Liver (tissue), 8 donors: ENCODE measurements at regions not wholly inside any gene's neighbourhood (a gene's known extent, or its start where the extent isn't known, plus 50 kb on each side); places are given as distances from the start of the nearest gene placed in this dataset.
A peak's percentile ranks its signal among the peaks of the same experiment; 100 is the strongest.

Experiments
- DNase-seq: peaks from one replicate; pipeline ENCODE4 v3.0.0-alpha.2; 2017; ENCODE audit warnings: low spot score
- H3K27ac ChIP-seq, 2 donors: one replicate each; pipeline ENCODE4 v1.7.0; 2013; ENCODE audit warnings: inconsistent platforms in 2 of 2, low read length in 2 of 2, control low read depth in 1 of 2, low read depth in 1 of 2, mild to moderate bottlenecking in 1 of 2
- H3K27me3 ChIP-seq, 4 donors: one replicate each; pipeline versions ENCODE4 v1.6.1 to v1.7.0; 2013; ENCODE audit warnings: low read length in 3 of 4, inconsistent platforms in 1 of 4, mild to moderate bottlenecking in 1 of 4, moderate library complexity in 1 of 4; ENCODE audit not compliant: control insufficient read depth in 4 of 4, insufficient read depth in 4 of 4
- H3K36me3 ChIP-seq, 4 donors: one replicate each; pipeline versions ENCODE4 v1.6.1 to v1.7.0; 2013; ENCODE audit warnings: low read length in 3 of 4, mild to moderate bottlenecking in 3 of 4, low read depth in 1 of 4, moderate library complexity in 1 of 4; ENCODE audit not compliant: control insufficient read depth in 4 of 4, insufficient read depth in 3 of 4
- H3K4me1 ChIP-seq, 4 donors: one replicate each; pipeline versions ENCODE4 v1.6.1 to v1.7.0; 2013; ENCODE audit warnings: low read length in 3 of 4, mild to moderate bottlenecking in 3 of 4, moderate library complexity in 1 of 4; ENCODE audit not compliant: control insufficient read depth in 4 of 4, insufficient read depth in 4 of 4
- H3K4me3 ChIP-seq, 3 donors: one replicate each; pipeline versions ENCODE4 v1.6.1 to v1.7.0; 2013; ENCODE audit warnings: low read length in 3 of 3, control low read depth in 1 of 3, low read depth in 1 of 3, mild to moderate bottlenecking in 1 of 3
- H3K9ac ChIP-seq, 2 donors: one replicate each; pipeline ENCODE4 v1.7.0; 2013; ENCODE audit warnings: low read length in 2 of 2, mild to moderate bottlenecking in 2 of 2, moderate library complexity in 2 of 2, control low read depth in 1 of 2, low read depth in 1 of 2
- H3K9me3 ChIP-seq, 4 donors: one replicate each; pipeline versions ENCODE4 v1.6.1 to v1.7.0; 2013; ENCODE audit warnings: low read length in 3 of 4; ENCODE audit not compliant: control insufficient read depth in 4 of 4
- FOXA1 ChIP-seq: IDR thresholded peaks from 2 replicates; pipeline ENCODE4 v1.6.1; 2016; ENCODE audit warnings: antibody characterized with exemption
- FOXA2 ChIP-seq: IDR thresholded peaks from 2 replicates; pipeline ENCODE4 v1.6.1; 2016; ENCODE audit warnings: antibody characterized with exemption
- GABPA ChIP-seq, 2 donors: IDR thresholded peaks in 1 of 2; conservative IDR thresholded peaks in 1 of 2; 2 replicates each; pipeline ENCODE4 v1.6.1; 2016; ENCODE audit warnings: antibody characterized with exemption in 2 of 2, mild to moderate bottlenecking in 1 of 2, moderate library complexity in 1 of 2
- HNF4A ChIP-seq, 2 donors: conservative IDR thresholded peaks; 2 replicates each; pipeline ENCODE4 v1.6.1; 2016; ENCODE audit warnings: antibody characterized with exemption in 2 of 2, mild to moderate bottlenecking in 2 of 2
- JUND ChIP-seq, 2 donors: IDR thresholded peaks; 2 replicates each; pipeline ENCODE4 v1.6.1; 2016; ENCODE audit warnings: antibody characterized with exemption in 2 of 2
- NR2F2 ChIP-seq: IDR thresholded peaks from 2 replicates; pipeline ENCODE4 v1.6.1; 2016; ENCODE audit warnings: antibody characterized with exemption
- RAD21 ChIP-seq, 2 donors: IDR thresholded peaks; 2 replicates each; pipeline ENCODE4 v1.6.1; 2016; ENCODE audit warnings: antibody characterized with exemption in 2 of 2, mild to moderate bottlenecking in 2 of 2
- REST ChIP-seq: IDR thresholded peaks from 2 replicates; pipeline ENCODE4 v1.6.1; 2016; ENCODE audit warnings: antibody characterized with exemption, mild to moderate bottlenecking
- RXRA ChIP-seq, 2 donors: IDR thresholded peaks; 2 replicates each; pipeline ENCODE4 v1.6.1; 2017 to 2018; ENCODE audit warnings: antibody characterized with exemption in 2 of 2, mild to moderate bottlenecking in 1 of 2
- SP1 ChIP-seq: IDR thresholded peaks from 2 replicates; pipeline ENCODE4 v1.6.1; 2018; ENCODE audit warnings: antibody characterized with exemption, mild to moderate bottlenecking
- TAF1 ChIP-seq: conservative IDR thresholded peaks from 2 replicates; pipeline ENCODE4 v1.6.1; 2016; ENCODE audit warnings: antibody characterized with exemption, mild to moderate bottlenecking
- YY1 ChIP-seq: IDR thresholded peaks from 2 replicates; pipeline ENCODE4 v1.6.1; 2016; ENCODE audit warnings: antibody characterized with exemption, mild to moderate bottlenecking
- WGBS: extraction: QIAGEN DNeasy Blood & Tissue Kit; methylation state at CpG from one replicate; pipeline ENCODE4 v1.1.7; 2013; 5-methylcytosine and 5-hydroxymethylcytosine counted together
- TF ChIP-seq, protein P1 (sequence below): fragments of 150-350 bp; IDR thresholded peaks from 2 replicates; pipeline ENCODE4 v1.5.1; 2017; ENCODE audit warnings: improper control_type of control experiment, low read depth, low read length; ENCODE audit not compliant: missing input control
- TF ChIP-seq, protein P2 (sequence below): IDR thresholded peaks from 2 replicates; pipeline ENCODE4 v1.6.1; 2016; ENCODE audit warnings: antibody characterized with exemption
- donor health status: healthy.
- donor health status: healthy.
- donor health status: healthy.
- donor health status: healthy.
- donor health status: healthy.

DNA sequence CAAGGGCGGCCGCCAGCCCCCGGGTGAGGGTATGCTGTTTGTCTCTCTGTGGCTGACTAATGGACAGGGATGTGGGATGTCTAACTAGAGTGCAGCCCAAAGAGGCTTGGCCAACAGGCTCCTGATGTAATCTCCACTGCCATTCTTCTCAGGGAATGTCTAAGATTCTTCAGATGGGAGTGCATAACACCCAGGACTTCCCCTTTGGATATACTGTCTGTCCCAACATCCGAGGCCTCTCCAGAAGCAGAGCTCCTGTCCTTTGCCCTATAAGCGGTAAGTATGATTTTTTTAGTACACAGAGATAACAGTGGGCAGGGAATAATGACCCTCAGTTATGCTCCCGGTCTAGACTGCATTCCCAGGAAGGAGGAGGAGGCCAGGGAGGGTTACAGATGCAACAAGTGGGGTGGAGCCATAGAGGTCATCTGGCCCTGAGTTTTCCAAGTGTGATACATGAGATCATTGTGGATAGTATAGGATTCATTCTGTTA is 62.5 kb upstream of the SLCO2A1 start:
- no peak for DNase-seq
- Histone ChIP-seq H3K36me3 (no peaks in the 10 kb centered on the region), H3K27ac (no peak overlapping the region), H3K27me3 (no peaks in the 10 kb centered on the region), H3K4me3 (no peak overlapping the region), H3K4me1 (no peaks in the 10 kb centered on the region), H3K9ac (no peak overlapping the region), H3K9me3 (peaks cover 0 to 2% (median 0%) of the 10 kb centered on the region in 4 donors)
- 68% methylated on average over 6 of the region's 6 CpGs for WGBS
- no peak for TF ChIP-seq GABPA (IDR thresholded peaks at IDR 0.05 in 1 of 2, conservative IDR thresholded peaks at IDR 0.05 in 1 of 2)
- no peak for TF ChIP-seq TAF1
- no peak for TF ChIP-seq SP1
- TF ChIP-seq NR2F2 = peak; percentile 31
- no peak for TF ChIP-seq FOXA1
- TF ChIP-seq REST = no peak
- TF ChIP-seq, protein P1, sequence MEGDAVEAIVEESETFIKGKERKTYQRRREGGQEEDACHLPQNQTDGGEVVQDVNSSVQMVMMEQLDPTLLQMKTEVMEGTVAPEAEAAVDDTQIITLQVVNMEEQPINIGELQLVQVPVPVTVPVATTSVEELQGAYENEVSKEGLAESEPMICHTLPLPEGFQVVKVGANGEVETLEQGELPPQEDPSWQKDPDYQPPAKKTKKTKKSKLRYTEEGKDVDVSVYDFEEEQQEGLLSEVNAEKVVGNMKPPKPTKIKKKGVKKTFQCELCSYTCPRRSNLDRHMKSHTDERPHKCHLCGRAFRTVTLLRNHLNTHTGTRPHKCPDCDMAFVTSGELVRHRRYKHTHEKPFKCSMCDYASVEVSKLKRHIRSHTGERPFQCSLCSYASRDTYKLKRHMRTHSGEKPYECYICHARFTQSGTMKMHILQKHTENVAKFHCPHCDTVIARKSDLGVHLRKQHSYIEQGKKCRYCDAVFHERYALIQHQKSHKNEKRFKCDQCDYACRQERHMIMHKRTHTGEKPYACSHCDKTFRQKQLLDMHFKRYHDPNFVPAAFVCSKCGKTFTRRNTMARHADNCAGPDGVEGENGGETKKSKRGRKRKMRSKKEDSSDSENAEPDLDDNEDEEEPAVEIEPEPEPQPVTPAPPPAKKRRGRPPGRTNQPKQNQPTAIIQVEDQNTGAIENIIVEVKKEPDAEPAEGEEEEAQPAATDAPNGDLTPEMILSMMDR = no peak

DNA sequence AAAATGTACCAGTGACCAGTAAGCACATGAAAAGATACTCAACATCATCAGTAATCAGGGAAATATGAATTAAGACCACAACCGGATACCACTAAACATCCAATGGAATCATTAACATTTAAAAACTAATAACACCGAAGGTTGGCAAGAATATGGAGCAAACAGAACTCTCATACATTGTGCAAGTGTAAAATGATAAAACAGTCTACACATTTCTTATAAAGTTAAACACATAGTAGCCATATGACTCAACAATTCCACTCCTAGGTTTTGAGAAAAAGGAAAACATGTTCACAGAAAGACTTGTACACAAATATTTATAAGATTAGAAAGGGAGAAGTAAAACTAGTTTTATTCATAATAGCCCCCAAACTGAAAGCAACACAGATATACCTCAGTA is 60.3 kb upstream of the SLCO2A1 start:
- 89% methylated on average over 2 of the region's 2 CpGs for WGBS
- Histone ChIP-seq H3K27ac (no peak overlapping the region), H3K27me3 (no peaks in the 10 kb centered on the region), H3K4me3 (no peak overlapping the region), H3K9ac (no peak overlapping the region), H3K9me3 (peaks cover 0 to 2% (median 0%) of the 10 kb centered on the region in 4 donors), H3K36me3 (no peaks in the 10 kb centered on the region), H3K4me1 (no peaks in the 10 kb centered on the region)
- TF ChIP-seq JUND (IDR thresholded peaks at IDR 0.05) (no peak), REST (no peak), NR2F2 (no peak), HNF4A (conservative IDR thresholded peaks at IDR 0.05) (no peak), YY1 (no peak), FOXA1 (no peak), RAD21 (IDR thresholded peaks at IDR 0.05) (no peak), FOXA2 (no peak), RXRA (IDR thresholded peaks at IDR 0.05) (no peak)
- TF ChIP-seq, protein P2, sequence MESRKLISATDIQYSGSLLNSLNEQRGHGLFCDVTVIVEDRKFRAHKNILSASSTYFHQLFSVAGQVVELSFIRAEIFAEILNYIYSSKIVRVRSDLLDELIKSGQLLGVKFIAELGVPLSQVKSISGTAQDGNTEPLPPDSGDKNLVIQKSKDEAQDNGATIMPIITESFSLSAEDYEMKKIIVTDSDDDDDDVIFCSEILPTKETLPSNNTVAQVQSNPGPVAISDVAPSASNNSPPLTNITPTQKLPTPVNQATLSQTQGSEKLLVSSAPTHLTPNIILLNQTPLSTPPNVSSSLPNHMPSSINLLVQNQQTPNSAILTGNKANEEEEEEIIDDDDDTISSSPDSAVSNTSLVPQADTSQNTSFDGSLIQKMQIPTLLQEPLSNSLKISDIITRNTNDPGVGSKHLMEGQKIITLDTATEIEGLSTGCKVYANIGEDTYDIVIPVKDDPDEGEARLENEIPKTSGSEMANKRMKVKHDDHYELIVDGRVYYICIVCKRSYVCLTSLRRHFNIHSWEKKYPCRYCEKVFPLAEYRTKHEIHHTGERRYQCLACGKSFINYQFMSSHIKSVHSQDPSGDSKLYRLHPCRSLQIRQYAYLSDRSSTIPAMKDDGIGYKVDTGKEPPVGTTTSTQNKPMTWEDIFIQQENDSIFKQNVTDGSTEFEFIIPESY = no peak
- DNase-seq = no peak
